AG09319 (cell line): ENCODE measurements at regions not wholly inside any gene's neighbourhood (a gene's known extent, or its start where the extent isn't known, plus 50 kb on each side); places are given as distances from the start of the nearest gene placed in this dataset.

Experiments used
- DNase-seq: peaks from one replicate; pipeline ENCODE4 v3.0.0-alpha.2; 2010; ENCODE audit warnings: low read depth; ENCODE audit errors: extremely low read depth
- TF ChIP-seq, protein P1 (sequence below): IDR thresholded peaks from 2 replicates; pipeline ENCODE4 v1.5.1; 2011; ENCODE audit warnings: low read depth, mild to moderate bottlenecking, inconsistent platforms, low read length, moderate library complexity

GRCh38 chr15:98240303-98240702 is 279.8 kb downstream of the ARRDC4 start:
- TF ChIP-seq, protein P1, sequence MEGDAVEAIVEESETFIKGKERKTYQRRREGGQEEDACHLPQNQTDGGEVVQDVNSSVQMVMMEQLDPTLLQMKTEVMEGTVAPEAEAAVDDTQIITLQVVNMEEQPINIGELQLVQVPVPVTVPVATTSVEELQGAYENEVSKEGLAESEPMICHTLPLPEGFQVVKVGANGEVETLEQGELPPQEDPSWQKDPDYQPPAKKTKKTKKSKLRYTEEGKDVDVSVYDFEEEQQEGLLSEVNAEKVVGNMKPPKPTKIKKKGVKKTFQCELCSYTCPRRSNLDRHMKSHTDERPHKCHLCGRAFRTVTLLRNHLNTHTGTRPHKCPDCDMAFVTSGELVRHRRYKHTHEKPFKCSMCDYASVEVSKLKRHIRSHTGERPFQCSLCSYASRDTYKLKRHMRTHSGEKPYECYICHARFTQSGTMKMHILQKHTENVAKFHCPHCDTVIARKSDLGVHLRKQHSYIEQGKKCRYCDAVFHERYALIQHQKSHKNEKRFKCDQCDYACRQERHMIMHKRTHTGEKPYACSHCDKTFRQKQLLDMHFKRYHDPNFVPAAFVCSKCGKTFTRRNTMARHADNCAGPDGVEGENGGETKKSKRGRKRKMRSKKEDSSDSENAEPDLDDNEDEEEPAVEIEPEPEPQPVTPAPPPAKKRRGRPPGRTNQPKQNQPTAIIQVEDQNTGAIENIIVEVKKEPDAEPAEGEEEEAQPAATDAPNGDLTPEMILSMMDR = no peak
- no peak for DNase-seq

DNA sequence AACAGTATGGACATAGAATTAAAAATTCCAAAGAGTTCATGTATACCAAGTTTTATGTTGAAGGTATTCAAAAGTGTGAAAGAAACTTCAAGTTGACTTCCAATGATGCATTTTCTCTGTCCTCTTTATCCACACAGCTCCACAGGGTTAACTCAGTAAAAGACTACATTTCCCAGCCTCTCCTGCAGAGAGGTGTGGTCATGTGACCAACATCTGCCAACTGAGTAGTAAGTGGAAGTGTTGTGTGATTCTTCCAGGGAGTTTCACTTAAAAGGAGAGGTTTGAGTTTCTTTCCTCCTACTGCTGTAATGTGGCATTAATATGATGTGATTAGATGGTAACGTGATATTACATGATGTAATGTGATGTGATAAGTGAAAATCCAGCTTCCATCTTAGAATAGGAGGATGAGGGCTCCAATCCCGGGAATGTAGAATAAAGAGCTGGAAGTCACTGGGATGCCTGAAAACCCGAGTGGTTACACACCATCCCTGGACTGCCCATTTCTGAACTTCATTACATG is 280.6 kb downstream of the ARRDC4 start:
- TF ChIP-seq, protein P1 = no peak
- DNase-seq = no peak

DNA sequence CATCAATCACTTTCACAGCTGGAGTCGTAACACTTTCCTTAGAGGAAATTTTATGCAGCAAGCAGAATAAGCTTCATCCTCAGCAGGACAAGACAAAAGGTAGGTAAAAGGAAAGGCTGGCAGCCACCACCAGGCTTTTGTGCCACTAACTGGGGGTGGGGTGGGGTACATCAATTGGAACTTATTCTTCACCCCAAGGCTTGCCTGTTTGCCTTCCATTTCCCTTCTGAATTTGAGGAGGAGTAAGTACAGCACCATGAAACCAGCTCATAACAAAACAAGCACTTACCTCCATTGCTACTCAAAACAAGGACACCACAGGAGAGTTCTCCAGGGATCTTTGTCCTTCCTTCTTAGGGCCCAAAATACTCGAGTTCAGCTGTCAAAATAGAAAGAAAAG is 296.8 kb downstream of the ARRDC4 start:
- DNase-seq = no peak
- TF ChIP-seq, protein P1 = no peak

DNA sequence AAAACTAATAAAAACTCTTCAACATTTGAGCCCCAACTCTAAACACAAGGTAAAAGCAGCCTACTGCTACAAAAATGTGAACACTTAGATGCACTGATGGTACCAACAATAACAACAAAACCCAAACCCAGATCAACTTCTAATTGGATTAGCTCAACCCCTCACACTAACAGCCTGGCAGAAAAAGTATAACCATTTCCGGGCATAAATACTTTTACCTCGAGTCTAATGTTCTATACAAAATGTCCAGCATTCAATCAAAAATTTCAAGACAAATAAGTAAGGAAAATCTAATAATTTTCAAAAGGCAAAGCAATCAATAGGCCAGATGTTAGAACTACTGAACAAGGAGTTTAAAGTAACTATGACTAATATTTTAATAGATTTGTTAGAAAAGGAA is 303.3 kb downstream of the ARRDC4 start:
- DNase-seq = no peak
- TF ChIP-seq, protein P1 = no peak

DNA sequence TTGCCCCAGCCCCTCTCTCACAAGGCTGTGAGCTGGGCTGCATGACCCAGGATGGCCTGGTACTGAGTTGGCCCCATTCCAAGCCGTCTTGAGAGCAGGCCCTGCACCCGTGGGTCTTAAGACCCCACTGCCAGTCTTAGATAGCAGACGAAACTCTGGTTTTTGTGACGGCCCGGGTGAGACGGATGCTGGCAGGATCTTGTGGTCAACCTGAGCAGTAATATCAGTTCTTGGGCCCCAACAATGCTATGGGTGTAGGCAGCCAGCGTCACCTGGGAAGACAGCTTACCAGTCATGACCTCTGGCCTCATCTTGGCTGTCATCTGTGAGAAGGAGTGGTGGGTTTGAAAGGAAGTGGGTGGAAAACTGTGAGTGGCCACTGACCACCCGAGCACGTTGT is 305.8 kb downstream of the ARRDC4 start:
- TF ChIP-seq, protein P1 = no peak
- no peak for DNase-seq

GRCh38 chr15:98268163-98268562 is 307.7 kb downstream of the ARRDC4 start:
- TF ChIP-seq, protein P1 = no peak
- DNase-seq = no peak

DNA sequence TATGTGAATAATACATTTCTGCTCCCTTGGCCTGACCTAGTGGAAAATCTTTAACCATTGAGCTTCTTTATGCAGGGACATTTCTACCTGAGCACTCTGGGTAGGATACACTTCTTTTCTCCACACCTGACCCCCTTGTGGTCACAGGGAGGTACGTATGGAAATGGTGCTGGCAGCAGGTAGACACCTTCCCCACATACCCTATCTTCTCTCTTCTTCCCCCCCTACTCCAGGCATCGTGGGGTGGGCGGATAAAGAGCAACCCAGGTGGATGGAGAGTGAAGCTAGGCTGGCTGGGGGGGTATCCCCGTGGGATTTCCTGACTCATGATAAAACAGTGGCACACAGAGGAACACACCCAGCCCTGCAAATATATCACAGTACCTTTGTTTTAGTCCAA is 312.1 kb downstream of the ARRDC4 start:
- TF ChIP-seq, protein P1 = no peak
- no peak for DNase-seq
